ENCODE measurements at regions not wholly inside any gene's neighbourhood (a gene's known extent, or its start where the extent isn't known, plus 50 kb on each side); places are given as distances from the start of the nearest gene placed in this dataset.

- TF ChIP-seq CTCF (IDR thresholded peaks at IDR 0.05): no peak
- no peak for TF ChIP-seq POLR2A (IDR thresholded peaks at IDR 0.05)
These were observed 56.4 kb upstream of the POU1F1 start for GRCh38 chr3:87332789-87333188.

Data from body of pancreas (tissue), 4 donors.